A673 (cell line): ENCODE measurements at regions not wholly inside any gene's neighbourhood (a gene's known extent, or its start where the extent isn't known, plus 50 kb on each side); places are given as distances from the start of the nearest gene placed in this dataset.

Experiments used
- CTCF ChIP-seq: fragments of 300-800, 200-600 bp; sonication (generic); conservative IDR thresholded peaks from 2 replicates; pipeline ENCODE4 v1.5.1; 2017; ENCODE audit warnings: low read depth, mild to moderate bottlenecking, antibody characterized with exemption, low read length, moderate library complexity, mixed read lengths
- EZH2 ChIP-seq: fragments of 200-600 bp; sonication (generic); IDR thresholded peaks from 2 replicates; pipeline ENCODE4 v1.6.1; 2017; ENCODE audit warnings: borderline replicate concordance, low read depth, mild to moderate bottlenecking, mixed read lengths, antibody characterized with exemption, low read length; ENCODE audit not compliant: poor library complexity, severe bottlenecking

GRCh38 chr10:62866451-62866850 lies 50.3 kb upstream of the EGR2 start:
- TF ChIP-seq CTCF (no peak), EZH2 (no peak)
